Psoas muscle (tissue), 7 donors: ENCODE measurements at regions not wholly inside any gene's neighbourhood (a gene's known extent, or its start where the extent isn't known, plus 50 kb on each side); places are given as distances from the start of the nearest gene placed in this dataset.

Experiments
- ATAC-seq, 4 donors: fragments of 200-7000 bp; cut with Tn5 transposase; one replicate each; pipeline ENCODE4 v1.9.1; 2020; ENCODE audit warnings: moderate library complexity in 3 of 4, mild to moderate bottlenecking in 2 of 4
- DNase-seq, 2 donors: peaks; one replicate each; pipeline ENCODE4 v3.0.0-alpha.2; 2020
- H3K27ac ChIP-seq: fragments of 200-600 bp; one replicate; pipeline ENCODE4 v1.8.0; 2022
- H3K27me3 ChIP-seq, 3 donors: fragments of 200-600 bp in 1 of 3; one replicate each; pipeline versions ENCODE4 v1.6.1 to v1.8.0; 2013 to 2022; ENCODE audit warnings: low read length in 2 of 3, mild to moderate bottlenecking in 2 of 3, moderate library complexity in 1 of 3; ENCODE audit not compliant: insufficient read depth in 3 of 3
- H3K36me3 ChIP-seq, 2 donors: fragments of 200-600 bp in 1 of 2; one replicate each; pipeline versions ENCODE4 v1.6.1 to v1.8.0; 2013 to 2022; ENCODE audit warnings: low read depth in 1 of 2, mild to moderate bottlenecking in 1 of 2, moderate library complexity in 1 of 2; ENCODE audit not compliant: insufficient read depth in 1 of 2
- H3K4me1 ChIP-seq: fragments of 200-600 bp; one replicate; pipeline ENCODE4 v1.8.0; 2022
- H3K4me3 ChIP-seq: fragments of 200-600 bp; one replicate; pipeline ENCODE4 v1.8.0; 2022; ENCODE audit warnings: mild to moderate bottlenecking
- H3K9me3 ChIP-seq: fragments of 200-600 bp; one replicate; pipeline ENCODE4 v1.8.0; 2022
- CTCF ChIP-seq: fragments of 200-600 bp; IDR thresholded peaks from one replicate; pipeline ENCODE4 v1.8.0; 2022; ENCODE audit warnings: antibody characterized with exemption
- WGBS, 3 donors: extraction: QIAGEN DNeasy Blood & Tissue Kit; methylation state at CpG; one replicate each; pipeline versions ENCODE4 v1.1.6 to v1.1.7; 2013; 5-methylcytosine and 5-hydroxymethylcytosine counted together
- intact Hi-C, 2 donors: fragments of 100-400 bp; cut with DNase I; formaldehyde crosslinking; loops; one replicate each; pipeline versions ENCODE4 v1.11.0 to v1.14.2; 2022
- donor health status: healthy with polysubstance abuse.
- donor health status: DM: no; HTN: no; CAD: no; lungs with moderate emphysema.
- donor health status: Bipolar disorder and iron deficiency.
- donor health status: healthy.
- donor health status: DM: yes; HTN: yes; CAD: no.
- donor health status: DM: no; HTN: no; CAD: no.
- donor health status: DM: yes; HTN: yes; CAD: no.

GRCh38 chr10:65024886-65025285 is 1503.7 kb downstream of the REEP3 start:
- TF ChIP-seq CTCF = no peak
- Histone ChIP-seq H3K4me1 (no peaks in the 10 kb centered on the region), H3K27me3 (no peaks in the 10 kb centered on the region), H3K4me3 (no peak overlapping the region), H3K9me3 (peaks cover 15% of the 10 kb centered on the region), H3K36me3 (no peaks in the 10 kb centered on the region), H3K27ac (no peak overlapping the region)
- ATAC-seq (no peak), DNase-seq (no peak)
- intact Hi-C loops = no loop called here

GRCh38 chr10:65030263-65030662 is 1509.1 kb downstream of the REEP3 start:
- no peak for TF ChIP-seq CTCF
- Histone ChIP-seq H3K4me1 (no peaks in the 10 kb centered on the region), H3K27me3 (peaks cover 0 to 1% (median 0%) of the 10 kb centered on the region in 3 donors), H3K9me3 (peaks cover 5% of the 10 kb centered on the region), H3K27ac (no peak overlapping the region), H3K36me3 (no peaks in the 10 kb centered on the region), H3K4me3 (no peak overlapping the region)
- intact Hi-C loops = no loop called here
- no peak for ATAC-seq
- no peak for DNase-seq

- Histone ChIP-seq H3K27me3 (peaks cover 0 to 1% (median 0%) of the 10 kb centered on the region in 3 donors), H3K36me3 (no peaks in the 10 kb centered on the region), H3K4me3 (no peak overlapping the region), H3K27ac (no peak overlapping the region), H3K9me3 (peaks cover 5% of the 10 kb centered on the region), H3K4me1 (no peaks in the 10 kb centered on the region)
- 32 to 45% (median 36%) methylated on average over 4 of the region's 4 CpGs for WGBS, 3 donors
- intact Hi-C loops = no loop called here
- DNase-seq (no peak), ATAC-seq (no peak)
- TF ChIP-seq CTCF = no peak
Observed at GRCh38 chr10:65032867-65033769, 1511.9 kb downstream of the REEP3 start.

GRCh38 chr10:65033957-65034356 is 1512.8 kb downstream of the REEP3 start:
- ATAC-seq (no peak), DNase-seq (no peak)
- Histone ChIP-seq H3K27ac (no peak overlapping the region), H3K27me3 (peaks cover 0 to 1% (median 0%) of the 10 kb centered on the region in 3 donors), H3K4me3 (no peak overlapping the region), H3K4me1 (no peaks in the 10 kb centered on the region), H3K36me3 (no peaks in the 10 kb centered on the region), H3K9me3 (peaks cover 5% of the 10 kb centered on the region)
- intact Hi-C loops = no loop called here
- no peak for TF ChIP-seq CTCF
- 77 to 80% (median 79%) methylated on average over 4 of the region's 4 CpGs for WGBS, 3 donors

GRCh38 chr10:65040796-65041195 is 1519.6 kb downstream of the REEP3 start:
- intact Hi-C loops = no loop called here
- H3K36me3 ChIP-seq = no peaks in the 10 kb centered on the region
- H3K4me1 ChIP-seq = no peaks in the 10 kb centered on the region
- no peak for TF ChIP-seq CTCF
- no peak overlapping the region for H3K27ac ChIP-seq
- DNase-seq (no peak), ATAC-seq (no peak)
- H3K9me3 ChIP-seq = no peaks in the 10 kb centered on the region
- no peaks in the 10 kb centered on the region for H3K27me3 ChIP-seq
- no peak overlapping the region for H3K4me3 ChIP-seq
